Gastrocnemius medialis (tissue), 4 donors: ENCODE measurements at regions not wholly inside any gene's neighbourhood (a gene's known extent, or its start where the extent isn't known, plus 50 kb on each side); places are given as distances from the start of the nearest gene placed in this dataset.

Source experiments
- ATAC-seq, 2 donors: fragments of 150-250 bp; one replicate each; pipeline ENCODE4 v1.9.1; 2016
- DNase-seq, 2 donors: peaks; one replicate each; pipeline ENCODE4 v3.0.0-alpha.2; 2019
- H3K27ac ChIP-seq, 4 donors: fragments of 200-600 bp; sonication (generic); 1 replicate in 1 of 4; 2 replicates in 3 of 4; pipeline ENCODE4 v1.5.1; 2016 to 2018; ENCODE audit warnings: mild to moderate bottlenecking in 2 of 4, moderate library complexity in 1 of 4
- H3K27me3 ChIP-seq, 3 donors: fragments of 200-600 bp; sonication (generic) in 2 of 3; 1 replicate in 1 of 3; 2 replicates in 2 of 3; pipeline versions ENCODE4 v1.5.1 to v1.6.0; 2016 to 2019; ENCODE audit warnings: mild to moderate bottlenecking in 1 of 3, moderate library complexity in 1 of 3
- H3K36me3 ChIP-seq, 2 donors: fragments of 200-600 bp; sonication (generic) in 1 of 2; one replicate each; pipeline ENCODE4 v1.5.1; 2017 to 2018
- H3K4me1 ChIP-seq, 2 donors: fragments of 200-600 bp; sonication (generic) in 1 of 2; one replicate each; pipeline ENCODE4 v1.5.1; 2016 to 2017; ENCODE audit warnings: mild to moderate bottlenecking in 2 of 2
- H3K4me3 ChIP-seq, 4 donors: fragments of 200-600 bp; sonication (generic) in 3 of 4; 1 replicate in 1 of 4; 2 replicates in 3 of 4; pipeline ENCODE4 v1.5.1; 2016 to 2019; ENCODE audit warnings: mild to moderate bottlenecking in 2 of 4
- H3K9me3 ChIP-seq, 3 donors: fragments of 200-600 bp; sonication (generic) in 2 of 3; 1 replicate in 1 of 3; 2 replicates in 2 of 3; pipeline ENCODE4 v1.5.1; 2016 to 2019
- CTCF ChIP-seq, 5 experiments: fragments of 450-650 bp in 3 of 5; fragments of 200-600 bp in 2 of 5; sonication (generic) in 2 of 5; IDR thresholded peaks in 4 of 5; conservative IDR thresholded peaks in 1 of 5; 1 replicate in 4 of 5; 2 replicates in 1 of 5; pipeline ENCODE4 v1.5.1; 2016 to 2019; ENCODE audit warnings: antibody characterized with exemption in 5 of 5, mild to moderate bottlenecking in 3 of 5, moderate library complexity in 3 of 5
- POLR2A ChIP-seq, 2 donors: fragments of 450-650 bp; IDR thresholded peaks; one replicate each; pipeline ENCODE4 v1.6.1; 2017; ENCODE audit warnings: antibody characterized with exemption in 2 of 2, mild to moderate bottlenecking in 2 of 2, moderate library complexity in 2 of 2
- in situ Hi-C, 4 donors: fragments of 200-750 bp; cut with MboI; loops; one replicate each; pipeline versions ENCODE4 v1.15.0 to v1.8.0; 2017; ENCODE audit warnings: low sequenced_read_pairs in 4 of 4
- intact Hi-C: fragments of 100-400 bp; cut with DNase I; formaldehyde crosslinking; loops from one replicate; pipeline ENCODE4 v1.15.1; 2023; ENCODE audit warnings: low total_unique reads

- Histone ChIP-seq H3K27ac (no peak overlapping the region), H3K9me3 (no peaks in the 10 kb centered on the region), H3K4me1 (no peaks in the 10 kb centered on the region), H3K36me3 (no peaks in the 10 kb centered on the region), H3K27me3 (no peaks in the 10 kb centered on the region), H3K4me3 (no peak overlapping the region)
- no peak for ATAC-seq
- intact Hi-C loops (no loop called here), in situ Hi-C loops (no loop called here)
- TF ChIP-seq POLR2A (IDR thresholded peaks at IDR 0.05) (no peak), CTCF (IDR thresholded peaks at IDR 0.05 in 4 of 5, conservative IDR thresholded peaks at IDR 0.05 in 1 of 5) (no peak)
- DNase-seq = no peak
Measured at GRCh38 chr2:150417278-150417677, 70.2 kb downstream of the RND3 start.

- ATAC-seq = no peak
Measured at GRCh38 chr2:150415022-150415421, 72.4 kb downstream of the RND3 start.

GRCh38 chr2:150413910-150414309, 73.6 kb downstream of the RND3 start:
- Histone ChIP-seq H3K9me3 (no peaks in the 10 kb centered on the region), H3K27ac (no peak overlapping the region), H3K4me3 (no peak overlapping the region), H3K36me3 (no peaks in the 10 kb centered on the region), H3K4me1 (no peaks in the 10 kb centered on the region), H3K27me3 (no peaks in the 10 kb centered on the region)
- no peak for ATAC-seq
- DNase-seq = no peak
- in situ Hi-C loops = no loop called here
- TF ChIP-seq CTCF (IDR thresholded peaks at IDR 0.05 in 4 of 5, conservative IDR thresholded peaks at IDR 0.05 in 1 of 5) (no peak), POLR2A (IDR thresholded peaks at IDR 0.05) (no peak)
- intact Hi-C loops = no loop called here

More at GRCh38 chr2:150415022-150415421, 72.4 kb downstream of the RND3 start:
- no peak overlapping the region for H3K4me3 ChIP-seq
- no peak for TF ChIP-seq CTCF (IDR thresholded peaks at IDR 0.05 in 4 of 5, conservative IDR thresholded peaks at IDR 0.05 in 1 of 5)
- TF ChIP-seq POLR2A (IDR thresholded peaks at IDR 0.05) = no peak
- H3K27me3 ChIP-seq = no peaks in the 10 kb centered on the region
- H3K9me3 ChIP-seq = no peaks in the 10 kb centered on the region
- no peaks in the 10 kb centered on the region for H3K36me3 ChIP-seq
- no peak for DNase-seq
- intact Hi-C loops = no loop called here
- no peak overlapping the region for H3K27ac ChIP-seq
- no peaks in the 10 kb centered on the region for H3K4me1 ChIP-seq
- in situ Hi-C loops = no loop called here

- DNase-seq (no peak), ATAC-seq (no peak)
- H3K4me3 ChIP-seq = no peak overlapping the region
- no peak for TF ChIP-seq CTCF (IDR thresholded peaks at IDR 0.05 in 4 of 5, conservative IDR thresholded peaks at IDR 0.05 in 1 of 5)
- no peak for TF ChIP-seq POLR2A (IDR thresholded peaks at IDR 0.05)
- H3K9me3 ChIP-seq = no peaks in the 10 kb centered on the region
- H3K36me3 ChIP-seq = no peaks in the 10 kb centered on the region
- no peak overlapping the region for H3K27ac ChIP-seq
- no peaks in the 10 kb centered on the region for H3K4me1 ChIP-seq
- H3K27me3 ChIP-seq = no peaks in the 10 kb centered on the region
- intact Hi-C loops (no loop called here), in situ Hi-C loops (no loop called here)
Measured at GRCh38 chr2:150413366-150413765, 74.1 kb downstream of the RND3 start.

GRCh38 chr2:150410809-150411208, 76.7 kb downstream of the RND3 start:
- H3K27me3 ChIP-seq = no peaks in the 10 kb centered on the region
- H3K4me3 ChIP-seq = no peak overlapping the region
- no peaks in the 10 kb centered on the region for H3K36me3 ChIP-seq
- no peak for DNase-seq
- no peaks in the 10 kb centered on the region for H3K9me3 ChIP-seq
- no peaks in the 10 kb centered on the region for H3K4me1 ChIP-seq
- TF ChIP-seq CTCF (IDR thresholded peaks at IDR 0.05 in 4 of 5, conservative IDR thresholded peaks at IDR 0.05 in 1 of 5) = no peak
- TF ChIP-seq POLR2A (IDR thresholded peaks at IDR 0.05) = no peak
- in situ Hi-C loops = no loop called here
- intact Hi-C loops = no loop called here
- H3K27ac ChIP-seq = no peak overlapping the region
- no peak for ATAC-seq
